SH-SY5Y (cell line): ENCODE measurements at regions not wholly inside any gene's neighbourhood (a gene's known extent, or its start where the extent isn't known, plus 50 kb on each side); places are given as distances from the start of the nearest gene placed in this dataset.

ENCODE experiments used
- GATA2 ChIP-seq: IDR thresholded peaks from 2 replicates; pipeline ENCODE4 v1.6.1; 2011; ENCODE audit warnings: mild to moderate bottlenecking, low read depth, low read length
- GATA3 ChIP-seq: IDR thresholded peaks from 2 replicates; pipeline ENCODE4 v1.6.1; 2011; ENCODE audit warnings: low read depth, mild to moderate bottlenecking, low read length, moderate library complexity

GRCh38 chr3:125645616-125646015 lies 50.3 kb upstream of the OSBPL11 start:
- no peak for TF ChIP-seq GATA3
- TF ChIP-seq GATA2, result no peak

DNA sequence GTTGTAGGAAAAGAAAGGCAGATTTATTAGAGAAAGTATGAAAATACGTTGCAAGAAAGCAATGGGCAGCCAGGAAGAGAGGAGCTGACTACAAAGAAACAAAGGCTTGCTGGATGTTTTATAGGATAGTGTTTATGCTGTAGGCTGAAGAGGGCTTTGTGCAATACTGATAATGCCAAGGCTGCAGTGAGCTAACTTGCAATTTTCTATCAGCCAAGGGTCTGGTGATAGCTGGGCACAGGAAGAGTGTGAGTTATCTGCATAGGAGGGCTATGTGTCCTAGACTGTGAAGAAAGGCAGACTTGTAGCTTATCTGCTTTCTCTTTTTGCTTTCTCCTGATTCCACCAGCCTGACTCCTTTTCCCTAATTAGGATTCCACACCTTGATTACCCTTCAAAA lies 51.3 kb upstream of the OSBPL11 start:
- TF ChIP-seq GATA2 (no peak), GATA3 (no peak)

- TF ChIP-seq GATA2, result no peak
Observed at GRCh38 chr3:125647318-125648014, 52.2 kb upstream of the OSBPL11 start.

- no peak for TF ChIP-seq GATA2
- no peak for TF ChIP-seq GATA3
Observed at GRCh38 chr3:125651244-125651643, 55.9 kb upstream of the OSBPL11 start.

GRCh38 chr3:125652349-125652748 lies 57.1 kb upstream of the OSBPL11 start:
- TF ChIP-seq GATA2 (no peak), GATA3 (no peak)

DNA sequence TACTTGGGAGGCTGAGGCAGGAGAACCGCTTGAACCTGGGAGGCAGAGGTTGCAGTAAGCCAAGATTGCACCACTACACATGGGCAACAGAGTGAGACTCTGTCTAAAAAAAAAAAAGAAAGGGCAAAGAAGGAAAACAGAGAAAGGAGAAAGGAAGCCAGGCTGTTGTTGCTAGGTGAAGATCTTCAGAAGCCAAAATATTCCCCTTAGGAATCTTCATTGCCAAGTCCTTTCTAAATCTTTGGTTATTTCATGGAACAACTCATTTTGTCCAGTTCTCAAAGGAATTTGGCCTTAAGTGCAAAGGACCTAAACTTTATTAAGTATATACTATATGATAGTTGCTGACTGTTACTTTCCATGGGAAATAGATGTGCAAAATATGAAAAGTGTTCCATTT lies 59.2 kb upstream of the OSBPL11 start:
- TF ChIP-seq GATA3 (no peak), GATA2 (no peak)

- TF ChIP-seq GATA2, result no peak
- TF ChIP-seq GATA3, result no peak
Observed at GRCh38 chr3:125662675-125663074, 67.4 kb upstream of the OSBPL11 start.

DNA sequence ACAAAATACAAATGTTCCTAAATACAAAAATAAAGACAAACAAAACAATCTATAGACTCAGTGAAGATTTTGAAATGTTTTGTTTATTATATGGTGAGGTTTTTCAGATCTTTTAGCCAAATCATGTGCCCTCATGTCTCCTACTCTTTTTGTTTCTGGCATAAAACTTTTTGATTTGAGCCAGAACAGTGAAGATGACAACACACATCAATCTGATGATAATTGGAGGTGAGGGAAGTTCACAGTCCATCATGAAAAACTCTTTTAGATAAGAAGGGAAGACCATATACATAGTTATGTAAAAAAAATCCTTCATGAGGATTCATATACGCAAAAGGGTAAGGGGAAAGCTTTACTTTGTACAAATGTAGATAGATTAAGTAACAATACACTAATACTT lies 75.1 kb upstream of the OSBPL11 start:
- TF ChIP-seq GATA3 (no peak), GATA2 (no peak)

- no peak for TF ChIP-seq GATA3
- peak; percentile 54 for TF ChIP-seq GATA2
Observed at GRCh38 chr3:125670945-125671344, 75.6 kb upstream of the OSBPL11 start.

GRCh38 chr3:125671461-125672243 lies 76.4 kb upstream of the OSBPL11 start:
- TF ChIP-seq GATA2 (no peak), GATA3 (no peak)

- no peak for TF ChIP-seq GATA2
- TF ChIP-seq GATA3, result no peak
Observed at GRCh38 chr3:125675791-125676190, 80.5 kb upstream of the OSBPL11 start.

DNA sequence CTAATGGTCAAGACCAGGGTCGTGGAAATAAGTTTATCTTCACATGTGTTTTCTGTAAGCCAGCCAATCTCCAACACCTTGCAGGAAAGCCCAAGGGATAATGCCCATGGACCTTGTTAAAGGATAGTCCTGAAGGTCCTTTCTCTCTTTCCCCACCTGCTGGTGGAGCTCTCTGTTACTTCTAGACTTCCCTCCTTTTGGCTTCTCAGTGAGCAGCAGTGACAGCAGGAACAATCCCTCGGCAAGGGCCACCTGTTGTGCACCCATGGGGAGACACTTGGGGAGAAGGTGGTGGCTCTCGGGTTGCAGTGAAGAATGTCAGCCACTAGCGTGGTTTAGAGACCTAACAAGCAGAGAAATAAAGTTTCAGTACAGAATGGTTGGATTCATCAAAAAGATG lies 84.0 kb upstream of the OSBPL11 start:
- no peak for TF ChIP-seq GATA3
- no peak for TF ChIP-seq GATA2

- TF ChIP-seq GATA2 (no peak), GATA3 (no peak)
Observed at GRCh38 chr3:125681146-125681545, 85.8 kb upstream of the OSBPL11 start.

- TF ChIP-seq GATA3, result no peak
- TF ChIP-seq GATA2, result no peak
Observed at GRCh38 chr3:125683067-125683829, 88.0 kb upstream of the OSBPL11 start.

DNA sequence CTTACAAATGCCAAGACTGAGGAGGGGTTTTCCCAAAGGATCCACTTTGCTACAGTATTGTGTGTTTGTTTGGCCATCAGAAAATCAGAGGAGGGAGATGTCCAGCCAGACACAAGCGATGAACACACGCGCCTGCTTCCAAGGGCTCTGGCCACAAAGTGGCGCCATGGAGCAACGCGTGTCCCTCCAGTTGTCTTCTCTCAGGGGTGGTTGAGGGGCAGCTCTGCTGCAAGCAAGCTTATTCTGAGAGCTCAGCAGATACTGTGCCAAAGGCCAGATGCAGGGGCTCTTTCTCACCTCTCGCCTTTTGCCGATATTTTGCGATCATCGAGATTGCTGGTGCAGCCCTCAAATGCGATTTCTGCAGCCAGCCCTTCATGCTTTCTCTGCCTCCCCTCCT lies 88.9 kb upstream of the OSBPL11 start:
- no peak for TF ChIP-seq GATA2
- TF ChIP-seq GATA3, result no peak

DNA sequence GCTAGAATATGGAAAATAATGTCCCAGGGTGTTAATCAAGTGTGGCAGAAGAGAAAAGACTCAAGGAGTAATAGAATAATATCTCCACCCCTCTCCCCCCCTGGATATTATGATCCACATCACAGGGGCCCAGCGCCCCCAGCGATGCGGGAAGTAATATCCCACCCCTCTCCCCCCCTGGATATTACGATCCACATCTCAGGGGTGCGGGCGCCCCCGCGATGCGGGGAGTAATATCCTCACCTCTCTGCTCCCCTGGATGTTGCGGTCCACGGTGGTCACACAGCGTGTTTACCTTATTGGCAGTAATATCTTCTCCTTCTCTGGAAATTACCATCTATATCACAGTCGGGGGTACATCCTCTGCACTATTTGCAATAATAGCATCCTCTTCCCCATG lies 97.1 kb upstream of the OSBPL11 start:
- no peak for TF ChIP-seq GATA3
- no peak for TF ChIP-seq GATA2
